SK-N-SH (cell line): ENCODE measurements at regions not wholly inside any gene's neighbourhood (a gene's known extent, or its start where the extent isn't known, plus 50 kb on each side); places are given as distances from the start of the nearest gene placed in this dataset.

Experiments used
- CTCF ChIA-PET: fragments of 300-600, 350-600 bp; formaldehyde crosslinking; extraction: SDS; loops from one replicate; lab custom pipeline; 2021; lab: Yijun Ruan, JAX
- POLR2A ChIA-PET: fragments of 350-600 bp; sonication (Branson Sonifier 250); formaldehyde crosslinking; extraction: SDS; loops from one replicate; lab custom pipeline; 2020; ENCODE audit warnings: antibody characterized with exemption, inconsistent platforms; lab: Yijun Ruan, JAX
- DNase-seq: peaks from one replicate; pipeline ENCODE4 v3.0.0; 2012
- H2AFZ ChIP-seq: fragments of 200-600 bp; sonication (generic); 2 replicates; pipeline ENCODE4 v1.8.1; 2016; ENCODE audit warnings: antibody characterized with exemption, mild to moderate bottlenecking, low read depth
- H3F3A ChIP-seq: fragments of 200-600 bp; sonication (generic); replicated peaks from 2 replicates; pipeline ENCODE3; 2016; ENCODE audit warnings: antibody characterized with exemption, mild to moderate bottlenecking; ENCODE audit not compliant: insufficient read depth
- H3K27ac ChIP-seq, 2 experiments: fragments of 200-500 bp in 1 of 2; fragments of 200-600 bp in 1 of 2; sonication (Bioruptor generic) in 1 of 2; sonication (generic), shearing (Covaris generic) in 1 of 2; 2 replicates each; pipeline versions ENCODE4 v1.5.1 to v1.6.1; 2014 to 2016; ENCODE audit warnings: low read depth in 2 of 2, inconsistent platforms in 1 of 2, low read length in 1 of 2, mild to moderate bottlenecking in 1 of 2, mixed read lengths in 1 of 2
- H3K27me3 ChIP-seq: fragments of 200-600 bp; sonication (generic), shearing (Covaris generic); 2 replicates; pipeline ENCODE4 v1.6.1; 2016; ENCODE audit warnings: mixed run types; ENCODE audit not compliant: insufficient read depth
- H3K36me3 ChIP-seq, 2 experiments: fragments of 200-500 bp in 1 of 2; fragments of 200-600 bp in 1 of 2; sonication (Bioruptor generic) in 1 of 2; sonication (generic) in 1 of 2; replicated peaks in 1 of 2; 2 replicates each; pipeline versions ENCODE3 to v1.5.1; 2014 to 2016; ENCODE audit warnings: low read length in 1 of 2, mild to moderate bottlenecking in 1 of 2; ENCODE audit not compliant: insufficient read depth in 2 of 2, control insufficient read depth in 1 of 2
- H3K4me1 ChIP-seq, 2 experiments: fragments of 200-500 bp in 1 of 2; fragments of 200-600 bp in 1 of 2; sonication (Bioruptor generic) in 1 of 2; sonication (generic), shearing (Covaris generic) in 1 of 2; 2 replicates each; pipeline versions ENCODE4 v1.5.1 to v1.6.1; 2014 to 2016; ENCODE audit warnings: low read depth in 1 of 2, low read length in 1 of 2, mixed run types in 1 of 2; ENCODE audit not compliant: insufficient read depth in 2 of 2, control insufficient read depth in 1 of 2
- H3K4me2 ChIP-seq: fragments of 200-600 bp; sonication (generic), shearing (Covaris generic); 2 replicates; pipeline ENCODE4 v1.6.1; 2017; ENCODE audit warnings: mixed run types
- H3K4me3 ChIP-seq, 2 experiments: fragments of 200-500 bp in 1 of 2; fragments of 200-600 bp in 1 of 2; sonication (Bioruptor generic) in 1 of 2; sonication (generic), shearing (Covaris generic) in 1 of 2; 2 replicates each; pipeline versions ENCODE4 v1.5.1 to v1.8.1; 2014 to 2016; ENCODE audit warnings: low read depth in 2 of 2, inconsistent platforms in 1 of 2, low read length in 1 of 2, mild to moderate bottlenecking in 1 of 2, mixed read lengths in 1 of 2, moderate library complexity in 1 of 2
- H3K79me2 ChIP-seq: fragments of 200-600 bp; sonication (generic); 2 replicates; pipeline ENCODE4 v1.8.1; 2017; ENCODE audit warnings: mild to moderate bottlenecking; ENCODE audit not compliant: insufficient read depth
- H3K9ac ChIP-seq: fragments of 200-600 bp; sonication (generic); 2 replicates; pipeline ENCODE4 v1.6.1; 2017; ENCODE audit warnings: mixed run types
- H3K9me2 ChIP-seq: fragments of 200-600 bp; sonication (generic); 2 replicates; pipeline ENCODE4 v1.6.1; 2017; ENCODE audit warnings: mixed run types
- H3K9me3 ChIP-seq: fragments of 200-600 bp; sonication (generic); 2 replicates; pipeline ENCODE4 v1.6.1; 2017; ENCODE audit warnings: mixed run types, mild to moderate bottlenecking, moderate library complexity
- H4K20me1 ChIP-seq: fragments of 200-600 bp; sonication (generic); 2 replicates; pipeline ENCODE4 v1.6.1; 2017; ENCODE audit warnings: mild to moderate bottlenecking, mixed run types; ENCODE audit not compliant: insufficient read depth
- CHD2 ChIP-seq: fragments of 150-350 bp; IDR thresholded peaks from 2 replicates; pipeline ENCODE4 v1.6.1; 2018; ENCODE audit warnings: low read length; ENCODE audit not compliant: partially characterized antibody
- EP300 ChIP-seq, 2 experiments: IDR thresholded peaks; 2 replicates each; pipeline versions ENCODE4 v1.4.0 to v1.6.1; 2012; ENCODE audit warnings: borderline replicate concordance in 1 of 2, low read depth in 1 of 2, low read length in 1 of 2
- FOSL2 ChIP-seq: IDR thresholded peaks from 2 replicates; pipeline ENCODE4 v1.4.0; 2012; ENCODE audit warnings: low read depth, mild to moderate bottlenecking, moderate library complexity, borderline replicate concordance
- FOXJ3 ChIP-seq: sonication (generic); formaldehyde crosslinking; IDR thresholded peaks from 2 replicates; pipeline ENCODE4 v1.5.1; 2020; ENCODE audit warnings: mild to moderate bottlenecking, missing genetic modification reagents
- FOXM1 ChIP-seq: IDR thresholded peaks from 2 replicates; pipeline ENCODE4 v1.4.0; 2012; ENCODE audit warnings: low read depth, mild to moderate bottlenecking
- JUND ChIP-seq: IDR thresholded peaks from 2 replicates; pipeline ENCODE4 v1.4.0; 2012
- MEF2A ChIP-seq: IDR thresholded peaks from 2 replicates; pipeline ENCODE4 v1.4.0; 2012; ENCODE audit warnings: low read depth, borderline replicate concordance
- NRF1 ChIP-seq: IDR thresholded peaks from 2 replicates; pipeline ENCODE4 v1.6.1; 2012; ENCODE audit warnings: low read depth, mild to moderate bottlenecking, low read length
- SMC3 ChIP-seq: IDR thresholded peaks from 2 replicates; pipeline ENCODE4 v1.6.1; 2012; ENCODE audit warnings: low read depth, low read length, improper control_type of control experiment
- TAF1 ChIP-seq: IDR thresholded peaks from 2 replicates; pipeline ENCODE4 v1.6.1; 2012; ENCODE audit warnings: low read depth, mild to moderate bottlenecking, low read length, moderate library complexity, borderline replicate concordance
- TEAD4 ChIP-seq: IDR thresholded peaks from 2 replicates; pipeline ENCODE4 v1.4.0; 2012; ENCODE audit warnings: mild to moderate bottlenecking, borderline replicate concordance; ENCODE audit not compliant: insufficient read depth
- YY1 ChIP-seq: IDR thresholded peaks from 2 replicates; pipeline ENCODE4 v1.4.0; 2012; ENCODE audit warnings: low read depth, mild to moderate bottlenecking
- WGBS: methylation state at CpG from one replicate; pipeline ENCODE4 v1.1.6; 2017; ENCODE audit warnings: low lambda C conversion rate; 5-methylcytosine and 5-hydroxymethylcytosine counted together
- TF ChIP-seq, protein P1 (sequence below): IDR thresholded peaks from 2 replicates; pipeline ENCODE4; 2012
- TF ChIP-seq, protein P2 (sequence below): IDR thresholded peaks from 2 replicates; pipeline ENCODE4 v1.4.0; 2012; ENCODE audit warnings: low read depth, borderline replicate concordance
- TF ChIP-seq, protein P3 (sequence below): fragments of 150-350 bp; IDR thresholded peaks from 2 replicates; pipeline ENCODE4 v1.6.1; 2017; ENCODE audit warnings: antibody characterized with exemption, low read length, low read depth, borderline replicate concordance
- TF ChIP-seq, protein P4 (sequence below): IDR thresholded peaks from 2 replicates; pipeline ENCODE4 v1.6.1; 2012; ENCODE audit warnings: mild to moderate bottlenecking, low read depth, low read length, moderate library complexity
- TF ChIP-seq, protein P5 (sequence below): IDR thresholded peaks from 2 replicates; pipeline ENCODE4 v1.4.0; 2012; ENCODE audit warnings: low read depth, borderline replicate concordance

DNA sequence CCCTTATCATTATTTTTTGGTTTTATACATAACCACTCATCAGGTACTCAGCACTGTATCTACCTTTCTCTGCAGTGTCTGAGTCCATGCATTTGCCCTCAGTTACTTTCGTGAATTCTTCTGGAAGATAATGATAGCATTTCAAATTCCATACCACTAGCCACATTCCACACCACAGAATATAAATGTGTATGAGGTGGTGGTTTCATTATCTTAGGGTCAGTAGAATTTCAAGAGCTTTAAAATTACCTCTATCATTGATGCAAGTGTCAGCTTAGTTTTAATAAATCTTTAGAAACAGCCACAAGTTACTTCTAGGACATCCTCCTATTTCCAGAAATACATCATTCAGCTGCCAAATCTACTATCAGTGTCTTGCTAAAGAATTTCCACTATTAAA is 1578.3 kb downstream of the OLFM4 start:
- Histone ChIP-seq H3K36me3 (no peaks in the 10 kb centered on the region), H3K9me3 (no peaks in the 10 kb centered on the region), H3F3A (no peaks in the 10 kb centered on the region), H3K4me3 (no peak overlapping the region), H3K4me2 (no peak overlapping the region), H3K27ac (no peak overlapping the region), H3K9me2 (no peaks in the 10 kb centered on the region), H3K4me1 (no peaks in the 10 kb centered on the region), H3K79me2 (no peaks in the 10 kb centered on the region), H3K9ac (no peak overlapping the region), H3K27me3 (no peaks in the 10 kb centered on the region), H4K20me1 (no peaks in the 10 kb centered on the region), H2AFZ (no peak overlapping the region)
- DNase-seq: no peak
- POLR2A ChIA-PET: interaction anchor here (0.6 kb wide), 1 partner anchor 93 kb away, joined by 3 read pairs; no protein-coding TSS in a partner anchor
- TF ChIP-seq, protein P1, sequence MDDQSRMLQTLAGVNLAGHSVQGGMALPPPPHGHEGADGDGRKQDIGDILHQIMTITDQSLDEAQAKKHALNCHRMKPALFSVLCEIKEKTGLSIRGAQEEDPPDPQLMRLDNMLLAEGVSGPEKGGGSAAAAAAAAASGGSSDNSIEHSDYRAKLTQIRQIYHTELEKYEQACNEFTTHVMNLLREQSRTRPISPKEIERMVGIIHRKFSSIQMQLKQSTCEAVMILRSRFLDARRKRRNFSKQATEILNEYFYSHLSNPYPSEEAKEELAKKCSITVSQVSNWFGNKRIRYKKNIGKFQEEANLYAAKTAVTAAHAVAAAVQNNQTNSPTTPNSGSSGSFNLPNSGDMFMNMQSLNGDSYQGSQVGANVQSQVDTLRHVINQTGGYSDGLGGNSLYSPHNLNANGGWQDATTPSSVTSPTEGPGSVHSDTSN: no peak
- TF ChIP-seq, protein P2, sequence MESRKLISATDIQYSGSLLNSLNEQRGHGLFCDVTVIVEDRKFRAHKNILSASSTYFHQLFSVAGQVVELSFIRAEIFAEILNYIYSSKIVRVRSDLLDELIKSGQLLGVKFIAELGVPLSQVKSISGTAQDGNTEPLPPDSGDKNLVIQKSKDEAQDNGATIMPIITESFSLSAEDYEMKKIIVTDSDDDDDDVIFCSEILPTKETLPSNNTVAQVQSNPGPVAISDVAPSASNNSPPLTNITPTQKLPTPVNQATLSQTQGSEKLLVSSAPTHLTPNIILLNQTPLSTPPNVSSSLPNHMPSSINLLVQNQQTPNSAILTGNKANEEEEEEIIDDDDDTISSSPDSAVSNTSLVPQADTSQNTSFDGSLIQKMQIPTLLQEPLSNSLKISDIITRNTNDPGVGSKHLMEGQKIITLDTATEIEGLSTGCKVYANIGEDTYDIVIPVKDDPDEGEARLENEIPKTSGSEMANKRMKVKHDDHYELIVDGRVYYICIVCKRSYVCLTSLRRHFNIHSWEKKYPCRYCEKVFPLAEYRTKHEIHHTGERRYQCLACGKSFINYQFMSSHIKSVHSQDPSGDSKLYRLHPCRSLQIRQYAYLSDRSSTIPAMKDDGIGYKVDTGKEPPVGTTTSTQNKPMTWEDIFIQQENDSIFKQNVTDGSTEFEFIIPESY: no peak
- no peak for TF ChIP-seq JUND
- TF ChIP-seq TAF1: no peak
- no peak for TF ChIP-seq CHD2
- TF ChIP-seq, protein P3, sequence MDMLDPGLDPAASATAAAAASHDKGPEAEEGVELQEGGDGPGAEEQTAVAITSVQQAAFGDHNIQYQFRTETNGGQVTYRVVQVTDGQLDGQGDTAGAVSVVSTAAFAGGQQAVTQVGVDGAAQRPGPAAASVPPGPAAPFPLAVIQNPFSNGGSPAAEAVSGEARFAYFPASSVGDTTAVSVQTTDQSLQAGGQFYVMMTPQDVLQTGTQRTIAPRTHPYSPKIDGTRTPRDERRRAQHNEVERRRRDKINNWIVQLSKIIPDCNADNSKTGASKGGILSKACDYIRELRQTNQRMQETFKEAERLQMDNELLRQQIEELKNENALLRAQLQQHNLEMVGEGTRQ: no peak
- TF ChIP-seq, protein P4, sequence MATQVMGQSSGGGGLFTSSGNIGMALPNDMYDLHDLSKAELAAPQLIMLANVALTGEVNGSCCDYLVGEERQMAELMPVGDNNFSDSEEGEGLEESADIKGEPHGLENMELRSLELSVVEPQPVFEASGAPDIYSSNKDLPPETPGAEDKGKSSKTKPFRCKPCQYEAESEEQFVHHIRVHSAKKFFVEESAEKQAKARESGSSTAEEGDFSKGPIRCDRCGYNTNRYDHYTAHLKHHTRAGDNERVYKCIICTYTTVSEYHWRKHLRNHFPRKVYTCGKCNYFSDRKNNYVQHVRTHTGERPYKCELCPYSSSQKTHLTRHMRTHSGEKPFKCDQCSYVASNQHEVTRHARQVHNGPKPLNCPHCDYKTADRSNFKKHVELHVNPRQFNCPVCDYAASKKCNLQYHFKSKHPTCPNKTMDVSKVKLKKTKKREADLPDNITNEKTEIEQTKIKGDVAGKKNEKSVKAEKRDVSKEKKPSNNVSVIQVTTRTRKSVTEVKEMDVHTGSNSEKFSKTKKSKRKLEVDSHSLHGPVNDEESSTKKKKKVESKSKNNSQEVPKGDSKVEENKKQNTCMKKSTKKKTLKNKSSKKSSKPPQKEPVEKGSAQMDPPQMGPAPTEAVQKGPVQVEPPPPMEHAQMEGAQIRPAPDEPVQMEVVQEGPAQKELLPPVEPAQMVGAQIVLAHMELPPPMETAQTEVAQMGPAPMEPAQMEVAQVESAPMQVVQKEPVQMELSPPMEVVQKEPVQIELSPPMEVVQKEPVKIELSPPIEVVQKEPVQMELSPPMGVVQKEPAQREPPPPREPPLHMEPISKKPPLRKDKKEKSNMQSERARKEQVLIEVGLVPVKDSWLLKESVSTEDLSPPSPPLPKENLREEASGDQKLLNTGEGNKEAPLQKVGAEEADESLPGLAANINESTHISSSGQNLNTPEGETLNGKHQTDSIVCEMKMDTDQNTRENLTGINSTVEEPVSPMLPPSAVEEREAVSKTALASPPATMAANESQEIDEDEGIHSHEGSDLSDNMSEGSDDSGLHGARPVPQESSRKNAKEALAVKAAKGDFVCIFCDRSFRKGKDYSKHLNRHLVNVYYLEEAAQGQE: no peak
- no peak for TF ChIP-seq FOSL2
- TF ChIP-seq TEAD4: no peak
- TF ChIP-seq NRF1: no peak
- TF ChIP-seq FOXM1: no peak
- TF ChIP-seq, protein P5, sequence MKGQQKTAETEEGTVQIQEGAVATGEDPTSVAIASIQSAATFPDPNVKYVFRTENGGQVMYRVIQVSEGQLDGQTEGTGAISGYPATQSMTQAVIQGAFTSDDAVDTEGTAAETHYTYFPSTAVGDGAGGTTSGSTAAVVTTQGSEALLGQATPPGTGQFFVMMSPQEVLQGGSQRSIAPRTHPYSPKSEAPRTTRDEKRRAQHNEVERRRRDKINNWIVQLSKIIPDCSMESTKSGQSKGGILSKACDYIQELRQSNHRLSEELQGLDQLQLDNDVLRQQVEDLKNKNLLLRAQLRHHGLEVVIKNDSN: no peak
- no peak for TF ChIP-seq EP300 (IDR thresholded peaks at IDR 0.05; ENCODE audit: borderline replicate concordance in 1 of 2, low read depth in 1 of 2, low read length in 1 of 2)
- TF ChIP-seq SMC3: no peak
- TF ChIP-seq YY1: no peak
- TF ChIP-seq MEF2A: no peak
- TF ChIP-seq FOXJ3 (CRISPR knock-in tag): no peak
- WGBS: 7% methylated on average over 1 of the region's 1 CpG
- CTCF ChIA-PET: no interaction called here
